ENCODE measurements at regions not wholly inside any gene's neighbourhood (a gene's known extent, or its start where the extent isn't known, plus 50 kb on each side); places are given as distances from the start of the nearest gene placed in this dataset.
"Not testable (repeated sequence)": the region's sequence is repeated elsewhere in the genome, so short reads cannot be mapped to it uniquely, and the experiment has no call there.

- Mint-ChIP-seq H3K9me3 (peaks cover 0 to 4% (median 0%) of the 10 kb centered on the region in 11 donors), H3K4me3 (no peak overlapping the region), H3K27me3 (peaks cover 0 to 22% (median 7%) of the 10 kb centered on the region in 5 donors), H3K27ac (no peak overlapping the region), H3K36me3 (no peaks in the 10 kb centered on the region), H3K4me1 (peaks cover 0 to 3% (median 0%) of the 10 kb centered on the region in 7 donors)
- H3K9me3 ChIP-seq (ENCODE audit: control insufficient read depth in 2 of 3, low read length in 3 of 3), result no peaks in the 10 kb centered on the region
- intact Hi-C loops (cut with micrococcal nuclease), result no loop called here
- ChIA-PET CTCF (no interaction called here), POLR2A (no interaction called here)
- peaks cover 0 to 3% of the 10 kb centered on the region in 2 donors for H3K27me3 ChIP-seq (ENCODE audit: control insufficient read depth in 2 of 2, insufficient read depth in 2 of 2, low read length in 2 of 2)
- ATAC-seq (no peak), DNase-seq (no peak)
- H3K27ac ChIP-seq (ENCODE audit: low read depth, low read length), result no peak overlapping the region
- H3K4me1 ChIP-seq (ENCODE audit: control insufficient read depth in 2 of 2, insufficient read depth in 2 of 2, low read length in 2 of 2), result no peaks in the 10 kb centered on the region
- H3K36me3 ChIP-seq (ENCODE audit: control insufficient read depth in 2 of 3, insufficient read depth in 3 of 3, low read length in 3 of 3), result no peaks in the 10 kb centered on the region
- H3K4me3 ChIP-seq (ENCODE audit: low read length), result no peak overlapping the region
These were observed 147.6 kb downstream of the PLK2 start for GRCh38 chr5:58312299-58312698.

DNA sequence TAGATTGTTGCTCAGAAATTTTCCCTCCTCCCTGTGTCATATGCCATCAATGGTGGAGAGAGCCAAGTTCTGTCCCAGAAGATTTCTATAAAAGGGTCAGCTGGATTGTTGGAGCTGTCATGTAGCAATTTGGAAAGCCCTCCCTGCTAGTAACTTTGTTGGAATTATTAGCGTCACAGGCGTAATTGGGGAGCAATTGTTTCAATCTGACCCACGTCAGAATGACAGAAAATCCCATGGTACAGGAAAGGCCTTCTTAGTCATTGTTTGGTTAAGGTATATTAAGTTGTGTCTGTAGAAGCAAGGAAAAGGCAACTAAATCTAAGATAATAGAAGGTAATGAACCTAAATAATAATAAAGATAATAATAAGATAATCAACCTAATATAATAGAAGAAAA lies 148.4 kb downstream of the PLK2 start:
- POLR2A ChIA-PET, result no interaction called here
- CTCF ChIA-PET, result no interaction called here

DNA sequence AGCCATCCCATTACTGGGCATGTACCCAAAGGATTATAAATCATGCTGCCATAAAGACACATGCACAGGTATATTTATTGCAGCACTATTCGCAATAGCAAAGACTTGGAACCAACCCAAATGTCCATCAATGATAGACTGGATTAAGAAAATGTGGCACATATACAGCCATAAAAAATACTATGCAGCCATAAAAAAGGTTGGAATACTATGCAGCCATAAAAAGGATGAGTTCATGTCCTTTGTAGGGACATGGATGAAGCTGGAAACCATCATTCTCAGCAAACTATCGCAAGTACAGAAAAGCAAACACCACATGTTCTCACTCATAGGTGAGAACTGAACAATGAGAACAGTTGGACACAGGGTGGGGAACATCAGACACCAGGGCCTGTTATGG lies 151.5 kb downstream of the PLK2 start:
- H3K4me3 ChIP-seq (ENCODE audit: low read length); H3K4me1 Mint-ChIP-seq; H3K9me3 ChIP-seq (ENCODE audit: control insufficient read depth in 2 of 3, low read length in 3 of 3); H3K4me3 Mint-ChIP-seq; DNase-seq; intact Hi-C loops (cut with micrococcal nuclease); H3K27ac Mint-ChIP-seq; POLR2A ChIA-PET; H3K36me3 Mint-ChIP-seq; H3K36me3 ChIP-seq (ENCODE audit: control insufficient read depth in 2 of 3, insufficient read depth in 3 of 3, low read length in 3 of 3); H3K9me3 Mint-ChIP-seq; H3K27ac ChIP-seq (ENCODE audit: low read depth, low read length); CTCF ChIA-PET; H3K4me1 ChIP-seq (ENCODE audit: control insufficient read depth in 2 of 2, insufficient read depth in 2 of 2, low read length in 2 of 2); H3K27me3 ChIP-seq (ENCODE audit: control insufficient read depth in 2 of 2, insufficient read depth in 2 of 2, low read length in 2 of 2); ATAC-seq: not testable (repeated sequence)
- peaks cover 0 to 10% (median 9%) of the 10 kb centered on the region in 5 donors for H3K27me3 Mint-ChIP-seq

More for the DNA sequence above, 148.4 kb downstream of the PLK2 start:
- ATAC-seq (no peak), DNase-seq (no peak)
- H3K4me1 ChIP-seq (ENCODE audit: control insufficient read depth in 2 of 2, insufficient read depth in 2 of 2, low read length in 2 of 2), result no peaks in the 10 kb centered on the region
- peaks cover 0 to 4% (median 0%) of the 10 kb centered on the region in 11 donors for H3K9me3 Mint-ChIP-seq
- H3K4me1 Mint-ChIP-seq, result no peaks in the 10 kb centered on the region
- H3K9me3 ChIP-seq (ENCODE audit: control insufficient read depth in 2 of 3, low read length in 3 of 3), result no peaks in the 10 kb centered on the region
- intact Hi-C loops (cut with micrococcal nuclease), result no loop called here
- no peak overlapping the region for H3K4me3 Mint-ChIP-seq
- H3K27me3 Mint-ChIP-seq, result peaks cover 0 to 15% (median 7%) of the 10 kb centered on the region in 5 donors
- H3K36me3 Mint-ChIP-seq, result no peaks in the 10 kb centered on the region
- H3K27ac ChIP-seq (ENCODE audit: low read depth, low read length), result no peak overlapping the region
- no peaks in the 10 kb centered on the region for H3K36me3 ChIP-seq (ENCODE audit: control insufficient read depth in 2 of 3, insufficient read depth in 3 of 3, low read length in 3 of 3)
- H3K27me3 ChIP-seq (ENCODE audit: control insufficient read depth in 2 of 2, insufficient read depth in 2 of 2, low read length in 2 of 2), result no peaks in the 10 kb centered on the region
- no peak overlapping the region for H3K27ac Mint-ChIP-seq
- no peak overlapping the region for H3K4me3 ChIP-seq (ENCODE audit: low read length)

- intact Hi-C loops (cut with micrococcal nuclease), result no loop called here
- CTCF ChIA-PET, result no interaction called here
- DNase-seq (no peak), ATAC-seq (no peak)
- Histone ChIP-seq H3K27ac (ENCODE audit: low read depth, low read length) (no peak overlapping the region), H3K36me3 (ENCODE audit: control insufficient read depth in 2 of 3, insufficient read depth in 3 of 3, low read length in 3 of 3) (no peaks in the 10 kb centered on the region), H3K9me3 (ENCODE audit: control insufficient read depth in 2 of 3, low read length in 3 of 3) (no peaks in the 10 kb centered on the region), H3K27me3 (ENCODE audit: control insufficient read depth in 2 of 2, insufficient read depth in 2 of 2, low read length in 2 of 2) (no peaks in the 10 kb centered on the region), H3K4me1 (ENCODE audit: control insufficient read depth in 2 of 2, insufficient read depth in 2 of 2, low read length in 2 of 2) (no peaks in the 10 kb centered on the region), H3K4me3 (ENCODE audit: low read length) (no peak overlapping the region)
- POLR2A ChIA-PET, result no interaction called here
- Mint-ChIP-seq H3K9me3 (no peaks in the 10 kb centered on the region), H3K4me1 (no peaks in the 10 kb centered on the region), H3K27me3 (peaks cover 0 to 14% (median 0%) of the 10 kb centered on the region in 5 donors), H3K4me3 (no peak overlapping the region), H3K27ac (no peak overlapping the region), H3K36me3 (no peaks in the 10 kb centered on the region)
These were observed 159.5 kb downstream of the PLK2 start for GRCh38 chr5:58300346-58300895.

DNA sequence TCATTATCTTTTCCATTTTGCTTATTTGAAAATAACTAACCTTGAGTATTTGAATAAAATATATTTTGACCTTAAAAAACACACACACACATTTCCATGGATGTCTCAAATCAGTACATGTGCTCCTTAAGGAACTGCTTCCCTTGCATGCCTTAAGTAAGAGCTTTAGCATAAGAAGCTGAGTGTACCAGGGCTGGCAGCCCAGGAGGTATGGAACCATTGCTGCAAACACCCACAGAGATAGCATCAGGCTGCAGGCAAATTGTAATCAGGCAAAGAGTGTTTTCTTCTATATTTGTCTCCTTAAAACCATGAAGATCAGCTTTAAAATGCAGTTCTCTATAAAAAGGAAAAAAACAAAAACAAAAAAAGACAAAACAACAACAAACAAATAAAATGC lies 160.6 kb downstream of the PLK2 start:
- H3K27me3 Mint-ChIP-seq, result peaks cover 0 to 25% (median 4%) of the 10 kb centered on the region in 5 donors
- Histone ChIP-seq H3K27me3 (ENCODE audit: control insufficient read depth in 2 of 2, insufficient read depth in 2 of 2, low read length in 2 of 2) (no peaks in the 10 kb centered on the region), H3K9me3 (ENCODE audit: control insufficient read depth in 2 of 3, low read length in 3 of 3) (no peaks in the 10 kb centered on the region), H3K27ac (ENCODE audit: low read depth, low read length) (no peak overlapping the region), H3K4me3 (ENCODE audit: low read length) (no peak overlapping the region), H3K36me3 (ENCODE audit: control insufficient read depth in 2 of 3, insufficient read depth in 3 of 3, low read length in 3 of 3) (no peaks in the 10 kb centered on the region), H3K4me1 (ENCODE audit: control insufficient read depth in 2 of 2, insufficient read depth in 2 of 2, low read length in 2 of 2) (no peaks in the 10 kb centered on the region)
- POLR2A ChIA-PET, result no interaction called here
- CTCF ChIA-PET, result interaction anchor here (0.6 to 0.7 kb wide), 2 partner anchors 43 to 188 kb away, joined by 3 to 5 read pairs; no protein-coding TSS in a partner anchor
- intact Hi-C loops (cut with micrococcal nuclease), result no loop called here
- no peak overlapping the region for H3K4me3 Mint-ChIP-seq
- H3K4me1 Mint-ChIP-seq, result no peaks in the 10 kb centered on the region
- H3K27ac Mint-ChIP-seq, result no peak overlapping the region
- DNase-seq, result no peak
- H3K9me3 Mint-ChIP-seq, result no peaks in the 10 kb centered on the region
- H3K36me3 Mint-ChIP-seq, result no peaks in the 10 kb centered on the region
- no peak for ATAC-seq

- H3K36me3 Mint-ChIP-seq, result no peaks in the 10 kb centered on the region
- H3K9me3 Mint-ChIP-seq, result peaks cover 0 to 1% (median 0%) of the 10 kb centered on the region in 11 donors
- no peak overlapping the region for H3K27ac ChIP-seq (ENCODE audit: low read depth, low read length)
- H3K4me3 Mint-ChIP-seq, result no peak overlapping the region
- H3K4me1 ChIP-seq (ENCODE audit: control insufficient read depth in 2 of 2, insufficient read depth in 2 of 2, low read length in 2 of 2), result no peaks in the 10 kb centered on the region
- H3K9me3 ChIP-seq (ENCODE audit: control insufficient read depth in 2 of 3, low read length in 3 of 3), result no peaks in the 10 kb centered on the region
- H3K27me3 ChIP-seq (ENCODE audit: control insufficient read depth in 2 of 2, insufficient read depth in 2 of 2, low read length in 2 of 2), result no peaks in the 10 kb centered on the region
- H3K27me3 Mint-ChIP-seq, result peaks cover 0 to 13% (median 4%) of the 10 kb centered on the region in 5 donors
- no peaks in the 10 kb centered on the region for H3K4me1 Mint-ChIP-seq
- ATAC-seq, result peak; percentile 68
- no peak for DNase-seq
- intact Hi-C loops (cut with micrococcal nuclease), result no loop called here
- ChIA-PET CTCF (no interaction called here), POLR2A (no interaction called here)
- no peak overlapping the region for H3K4me3 ChIP-seq (ENCODE audit: low read length)
- no peaks in the 10 kb centered on the region for H3K36me3 ChIP-seq (ENCODE audit: control insufficient read depth in 2 of 3, insufficient read depth in 3 of 3, low read length in 3 of 3)
- H3K27ac Mint-ChIP-seq, result no peak overlapping the region
These were observed 165.1 kb downstream of the PLK2 start for GRCh38 chr5:58294598-58295305.

DNA sequence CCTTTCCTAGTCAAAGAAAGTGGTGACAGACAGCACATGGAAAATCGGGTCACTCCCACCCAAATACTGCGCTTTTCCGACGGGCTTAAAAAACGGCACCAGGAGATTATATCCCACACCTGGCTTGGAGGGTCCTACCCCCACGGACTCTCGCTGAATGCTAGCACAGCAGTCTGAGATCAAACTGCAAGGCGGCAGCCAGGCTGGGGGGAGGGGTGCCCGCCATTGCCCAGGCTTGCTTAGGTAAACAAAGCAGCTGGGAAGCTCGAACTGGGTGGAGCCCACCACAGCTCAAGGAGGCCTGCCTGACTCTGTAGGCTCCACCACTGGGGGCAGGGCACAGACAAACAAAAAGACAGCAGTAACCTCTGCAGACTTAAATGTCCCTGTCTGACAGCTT lies 171.6 kb downstream of the PLK2 start:
- CTCF ChIA-PET; H3K4me1 Mint-ChIP-seq; H3K9me3 Mint-ChIP-seq; H3K27me3 Mint-ChIP-seq; ATAC-seq; H3K4me3 ChIP-seq (ENCODE audit: low read length); intact Hi-C loops (cut with micrococcal nuclease); H3K27ac Mint-ChIP-seq; H3K27ac ChIP-seq (ENCODE audit: low read depth, low read length); H3K4me3 Mint-ChIP-seq; H3K4me1 ChIP-seq (ENCODE audit: control insufficient read depth in 2 of 2, insufficient read depth in 2 of 2, low read length in 2 of 2); H3K36me3 Mint-ChIP-seq; H3K27me3 ChIP-seq (ENCODE audit: control insufficient read depth in 2 of 2, insufficient read depth in 2 of 2, low read length in 2 of 2); H3K9me3 ChIP-seq (ENCODE audit: control insufficient read depth in 2 of 3, low read length in 3 of 3); DNase-seq; H3K36me3 ChIP-seq (ENCODE audit: control insufficient read depth in 2 of 3, insufficient read depth in 3 of 3, low read length in 3 of 3); POLR2A ChIA-PET: not testable (repeated sequence)

All from naive thymus-derived CD4-positive, alpha-beta T cell (primary cell).